Left renal pelvis (tissue), 4 donors: ENCODE measurements at regions not wholly inside any gene's neighbourhood (a gene's known extent, or its start where the extent isn't known, plus 50 kb on each side); places are given as distances from the start of the nearest gene placed in this dataset.

ENCODE experiments used
- DNase-seq, 4 donors: peaks; one replicate each; pipeline ENCODE4 v3.0.0-alpha.2; 2013; ENCODE audit warnings: low read depth in 4 of 4, low spot score in 3 of 4

- DNase-seq: no peak
These were observed 586.5 kb upstream of the NXPH2 start for GRCh38 chr2:139366681-139367080.

- DNase-seq: no peak
These were observed 585.0 kb upstream of the NXPH2 start for GRCh38 chr2:139365189-139365588.

GRCh38 chr2:139360654-139361053 lies 580.5 kb upstream of the NXPH2 start:
- no peak for DNase-seq

GRCh38 chr2:139359818-139360217 lies 579.6 kb upstream of the NXPH2 start:
- no peak for DNase-seq

GRCh38 chr2:139357972-139358371 lies 577.8 kb upstream of the NXPH2 start:
- DNase-seq: no peak

GRCh38 chr2:139354518-139354917 lies 574.3 kb upstream of the NXPH2 start:
- no peak for DNase-seq

GRCh38 chr2:139353874-139354273 lies 573.7 kb upstream of the NXPH2 start:
- DNase-seq: no peak

- DNase-seq: no peak
These were observed 537.1 kb upstream of the NXPH2 start for GRCh38 chr2:139317259-139317658.

GRCh38 chr2:139314059-139314458 lies 533.9 kb upstream of the NXPH2 start:
- DNase-seq: no peak

GRCh38 chr2:139296672-139297209 lies 516.6 kb upstream of the NXPH2 start:
- DNase-seq: no peak

- DNase-seq: no peak
These were observed 513.9 kb upstream of the NXPH2 start for GRCh38 chr2:139293992-139294548.

- DNase-seq: no peak
These were observed 500.9 kb upstream of the NXPH2 start for GRCh38 chr2:139281124-139281523.

- DNase-seq: no peak
These were observed 491.7 kb upstream of the NXPH2 start for GRCh38 chr2:139271879-139272278.

GRCh38 chr2:139271149-139271548 lies 491.0 kb upstream of the NXPH2 start:
- no peak for DNase-seq

GRCh38 chr2:139260052-139260430 lies 479.9 kb upstream of the NXPH2 start:
- no peak for DNase-seq

GRCh38 chr2:139259422-139260051 lies 479.3 kb upstream of the NXPH2 start:
- DNase-seq: no peak

GRCh38 chr2:139241286-139241685 lies 461.1 kb upstream of the NXPH2 start:
- DNase-seq: no peak

GRCh38 chr2:139237023-139237422 lies 456.8 kb upstream of the NXPH2 start:
- no peak for DNase-seq

GRCh38 chr2:139230881-139231280 lies 450.7 kb upstream of the NXPH2 start:
- no peak for DNase-seq

- no peak for DNase-seq
These were observed 448.1 kb upstream of the NXPH2 start for GRCh38 chr2:139228276-139228675.

GRCh38 chr2:139225961-139226360 lies 445.8 kb upstream of the NXPH2 start:
- no peak for DNase-seq

GRCh38 chr2:139218181-139218580 lies 438.0 kb upstream of the NXPH2 start:
- DNase-seq: no peak

GRCh38 chr2:139217641-139218040 lies 437.5 kb upstream of the NXPH2 start:
- no peak for DNase-seq
